OCI-LY3 (cell line): ENCODE measurements at regions not wholly inside any gene's neighbourhood (a gene's known extent, or its start where the extent isn't known, plus 50 kb on each side); places are given as distances from the start of the nearest gene placed in this dataset.
"Not testable (repeated sequence)": the region's sequence is repeated elsewhere in the genome, so short reads cannot be mapped to it uniquely, and the experiment has no call there.

Experiments used
- H2AFZ ChIP-seq: fragments of 200-600, 300-600 bp; shearing (Covaris generic); 2 replicates; pipeline ENCODE4 v1.6.0; 2014; ENCODE audit warnings: antibody characterized with exemption, low read depth, low read length
- H3K27ac ChIP-seq: fragments of 200-600, 300-600 bp; sonication (generic); 2 replicates; pipeline ENCODE4 v1.5.1; 2014; ENCODE audit warnings: mild to moderate bottlenecking, low read length, moderate library complexity, mixed read lengths
- H3K27me3 ChIP-seq: fragments of 200-600, 300-600 bp; sonication (generic); 2 replicates; pipeline ENCODE4 v1.6.1; 2014; ENCODE audit warnings: low read depth, low read length, mixed read lengths
- H3K36me3 ChIP-seq: fragments of 200-600, 300-600 bp; sonication (generic); replicated peaks from 2 replicates; pipeline ENCODE3; 2014; ENCODE audit warnings: low read depth, low read length, mixed read lengths
- H3K4me1 ChIP-seq: fragments of 300-600, 200-600 bp; sonication (generic); 2 replicates; pipeline ENCODE4 v1.6.1; 2014; ENCODE audit warnings: low read length, mixed read lengths
- H3K4me2 ChIP-seq: fragments of 200-600, 300-600 bp; sonication (generic); 2 replicates; pipeline ENCODE4 v1.6.1; 2014; ENCODE audit warnings: low read length, mixed read lengths
- H3K4me3 ChIP-seq: fragments of 300-600, 200-600 bp; sonication (generic); 2 replicates; pipeline ENCODE4 v1.5.1; 2014; ENCODE audit warnings: antibody characterized with exemption, mild to moderate bottlenecking, low read length, moderate library complexity
- H3K79me2 ChIP-seq: fragments of 300-600, 200-600 bp; shearing (Covaris generic); 2 replicates; pipeline ENCODE4 v1.6.1; 2014; ENCODE audit warnings: mild to moderate bottlenecking, low read length, mixed read lengths
- H3K9ac ChIP-seq: fragments of 300-600, 200-600 bp; shearing (Covaris generic); 2 replicates; pipeline ENCODE4 v1.6.0; 2014; ENCODE audit warnings: mild to moderate bottlenecking, low read length, moderate library complexity
- H3K9me3 ChIP-seq: fragments of 200-600, 300-600 bp; shearing (Covaris generic); 2 replicates; pipeline ENCODE4 v1.6.1; 2014; ENCODE audit warnings: low read length, mixed read lengths; ENCODE audit not compliant: insufficient read depth
- H4K20me1 ChIP-seq: fragments of 200-600, 300-600 bp; sonication (generic); 2 replicates; pipeline ENCODE4 v1.6.1; 2016; ENCODE audit warnings: low read length, mixed read lengths; ENCODE audit not compliant: insufficient read depth
- CTCF ChIP-seq: fragments of 200-600, 300-600 bp; sonication (generic); IDR thresholded peaks from 2 replicates; pipeline ENCODE4 v1.5.1; 2014; ENCODE audit warnings: antibody characterized with exemption, low read length, low read depth
- EZH2phosphoT487 ChIP-seq: fragments of 200-600 bp; shearing (Covaris generic); IDR thresholded peaks from 2 replicates; pipeline ENCODE4 v1.6.1; 2018; ENCODE audit warnings: antibody characterized with exemption, mixed run types, low read depth

GRCh38 chr4:158450741-158451140 lies 70.9 kb upstream of the RXFP1 start:
- H3K27ac ChIP-seq, result no peak overlapping the region
- H3K79me2 ChIP-seq, result no peaks in the 10 kb centered on the region
- no peak overlapping the region for H3K9ac ChIP-seq
- H3K9me3 ChIP-seq, result no peaks in the 10 kb centered on the region
- H3K4me3 ChIP-seq, result no peak overlapping the region
- H4K20me1 ChIP-seq, result no peaks in the 10 kb centered on the region
- no peak overlapping the region for H2AFZ ChIP-seq
- H3K4me1 ChIP-seq, result no peaks in the 10 kb centered on the region
- H3K36me3 ChIP-seq, result no peaks in the 10 kb centered on the region
- H3K27me3 ChIP-seq, result no peaks in the 10 kb centered on the region
- no peak for TF ChIP-seq EZH2phosphoT487
- TF ChIP-seq CTCF, result no peak
- no peak overlapping the region for H3K4me2 ChIP-seq

- H3K27me3 ChIP-seq, H2AFZ ChIP-seq, H3K79me2 ChIP-seq, H3K9ac ChIP-seq, H3K4me2 ChIP-seq, H3K36me3 ChIP-seq, H3K9me3 ChIP-seq, H3K27ac ChIP-seq, H4K20me1 ChIP-seq, H3K4me3 ChIP-seq, H3K4me1 ChIP-seq: not testable (repeated sequence)
Observed at GRCh38 chr4:158452116-158452515, 69.6 kb upstream of the RXFP1 start.

- H3K27me3 ChIP-seq, result no peaks in the 10 kb centered on the region
- no peak overlapping the region for H3K9ac ChIP-seq
- H3K4me3 ChIP-seq, result no peak overlapping the region
- H3K4me1 ChIP-seq, result no peaks in the 10 kb centered on the region
- H3K36me3 ChIP-seq, result no peaks in the 10 kb centered on the region
- H3K9me3 ChIP-seq, result no peaks in the 10 kb centered on the region
- H2AFZ ChIP-seq, result no peak overlapping the region
- H3K79me2 ChIP-seq, result no peaks in the 10 kb centered on the region
- no peak overlapping the region for H3K4me2 ChIP-seq
- TF ChIP-seq CTCF (no peak), EZH2phosphoT487 (no peak)
- H3K27ac ChIP-seq, result no peak overlapping the region
- no peaks in the 10 kb centered on the region for H4K20me1 ChIP-seq
Observed at GRCh38 chr4:158458271-158458895, 63.3 kb upstream of the RXFP1 start.

- H3K9ac ChIP-seq, result no peak overlapping the region
- H2AFZ ChIP-seq, result no peak overlapping the region
- H3K4me2 ChIP-seq, result no peak overlapping the region
- TF ChIP-seq EZH2phosphoT487, result no peak
- TF ChIP-seq CTCF, result no peak
- H3K36me3 ChIP-seq, result no peaks in the 10 kb centered on the region
- no peaks in the 10 kb centered on the region for H4K20me1 ChIP-seq
- H3K4me1 ChIP-seq, result no peaks in the 10 kb centered on the region
- no peak overlapping the region for H3K4me3 ChIP-seq
- no peaks in the 10 kb centered on the region for H3K27me3 ChIP-seq
- no peaks in the 10 kb centered on the region for H3K9me3 ChIP-seq
- H3K27ac ChIP-seq, result no peak overlapping the region
- H3K79me2 ChIP-seq, result no peaks in the 10 kb centered on the region
Observed at GRCh38 chr4:158459085-158459820, 62.4 kb upstream of the RXFP1 start.
